ENCODE measurements at regions not wholly inside any gene's neighbourhood (a gene's known extent, or its start where the extent isn't known, plus 50 kb on each side); places are given as distances from the start of the nearest gene placed in this dataset.
A peak's percentile ranks its signal among the peaks of the same experiment; 100 is the strongest.
"Not testable (repeated sequence)": the region's sequence is repeated elsewhere in the genome, so short reads cannot be mapped to it uniquely, and the experiment has no call there.

DNA sequence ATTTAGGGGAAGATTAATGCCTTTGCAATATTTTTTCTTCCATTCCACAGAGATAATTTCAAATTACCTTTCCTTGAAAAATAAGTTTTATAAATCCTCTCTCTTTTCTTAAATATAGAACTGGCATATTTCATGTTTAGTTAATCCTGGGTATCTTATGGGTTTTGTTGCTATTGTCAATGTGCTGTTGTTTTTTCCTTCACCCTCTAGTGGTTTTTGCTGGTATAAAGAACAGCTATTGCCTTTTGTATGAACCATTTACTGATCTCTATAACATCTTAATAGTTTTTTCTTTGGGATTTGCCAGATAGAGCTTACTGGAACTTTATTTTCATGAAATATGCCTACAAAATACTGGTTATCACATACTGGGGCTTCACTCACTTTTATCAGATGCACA, 359.6 kb upstream of the DPPA4 start:
- FAIRE-seq = no peak
- TF ChIP-seq POLR2A (IDR thresholded peaks at IDR 0.05; ENCODE audit: low read depth, low read length) = no peak
- DNase-seq (ENCODE audit: insufficient read length, low spot score) = no peak

DNA sequence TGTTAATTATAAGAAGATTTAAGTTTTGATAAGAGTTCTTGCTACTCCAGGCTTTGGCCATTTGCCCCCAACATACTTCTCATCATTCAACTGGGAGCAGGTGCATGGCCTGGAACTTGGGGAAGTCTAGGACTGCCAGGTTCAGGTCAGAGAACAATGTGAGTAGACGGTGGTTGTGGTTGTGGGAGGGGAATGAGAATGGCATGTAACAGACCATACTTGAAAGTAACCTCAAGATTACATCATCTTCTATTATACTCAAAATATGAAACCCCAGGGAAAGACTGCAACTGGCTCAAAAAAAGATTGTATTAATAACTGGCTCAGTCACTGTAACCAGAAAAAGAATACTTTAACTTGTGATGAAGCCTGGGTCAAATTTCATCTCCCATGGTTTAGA, 364.9 kb upstream of the DPPA4 start:
- DNase-seq (ENCODE audit: insufficient read length, low spot score) (no peak), FAIRE-seq (no peak)
- no peak for TF ChIP-seq POLR2A (IDR thresholded peaks at IDR 0.05; ENCODE audit: low read depth, low read length)

DNA sequence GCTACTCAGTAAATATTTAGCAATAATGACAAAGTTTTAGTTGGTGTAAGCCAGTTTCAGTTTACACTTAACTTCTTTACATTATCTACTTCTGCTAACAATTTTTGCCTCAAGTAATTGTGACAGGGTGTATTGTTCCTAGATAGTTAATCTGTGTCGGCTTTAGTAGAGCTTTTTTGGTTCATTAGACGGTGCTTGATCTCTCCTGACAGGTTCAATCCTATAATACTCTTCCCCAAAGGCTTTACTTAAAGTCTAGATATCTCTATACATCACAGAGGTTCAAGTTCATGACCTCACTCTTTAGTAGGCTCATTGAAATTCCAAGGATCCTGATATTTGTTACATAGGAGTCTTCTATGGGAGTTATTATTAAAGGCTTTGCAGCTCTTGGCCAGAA, 365.6 kb upstream of the DPPA4 start:
- FAIRE-seq = no peak
- no peak for DNase-seq (ENCODE audit: insufficient read length, low spot score)
- no peak for TF ChIP-seq POLR2A (IDR thresholded peaks at IDR 0.05; ENCODE audit: low read depth, low read length)

DNA sequence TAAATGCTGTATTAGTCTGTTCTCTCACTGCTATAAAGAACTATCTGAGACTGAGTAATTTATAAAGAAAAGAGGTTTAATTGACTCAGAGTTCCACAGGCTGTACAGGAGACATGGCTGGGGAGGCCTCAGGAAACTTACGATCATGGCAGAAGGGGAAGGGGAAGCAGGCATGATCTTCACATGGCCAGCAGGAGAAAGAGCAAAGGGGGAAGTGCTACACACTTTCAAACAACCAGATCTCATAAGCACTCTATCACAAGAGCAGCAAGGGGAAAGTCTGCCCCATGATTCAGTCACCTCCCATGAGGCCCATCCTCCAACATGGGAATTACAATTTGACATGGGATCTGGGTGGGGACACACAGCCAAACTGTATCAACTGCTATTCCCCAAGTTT, 367.8 kb upstream of the DPPA4 start:
- DNase-seq (ENCODE audit: insufficient read length, low spot score); FAIRE-seq: not testable (repeated sequence)

DNA sequence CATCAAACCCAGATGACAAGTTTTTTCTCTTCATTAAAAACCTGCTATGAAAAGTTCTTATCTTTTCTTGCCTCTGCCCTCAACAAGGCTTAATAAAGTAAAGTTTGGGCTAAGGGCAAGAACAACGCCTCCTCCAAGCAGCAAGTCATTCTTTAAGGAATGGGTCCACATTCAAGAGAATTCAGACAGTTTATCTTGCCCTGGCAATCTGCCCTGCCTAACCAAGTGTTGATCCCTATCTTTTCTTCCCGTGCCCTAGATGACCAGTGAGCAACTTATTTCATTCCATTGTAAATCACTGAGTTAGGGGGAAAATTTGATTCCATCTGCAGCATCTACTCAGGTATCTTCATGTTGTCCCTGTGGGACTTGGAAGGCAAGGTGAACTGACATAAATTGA, 370.3 kb upstream of the DPPA4 start:
- no peak for FAIRE-seq
- no peak for TF ChIP-seq POLR2A (IDR thresholded peaks at IDR 0.05; ENCODE audit: low read depth, low read length)
- no peak for DNase-seq (ENCODE audit: insufficient read length, low spot score)

DNA sequence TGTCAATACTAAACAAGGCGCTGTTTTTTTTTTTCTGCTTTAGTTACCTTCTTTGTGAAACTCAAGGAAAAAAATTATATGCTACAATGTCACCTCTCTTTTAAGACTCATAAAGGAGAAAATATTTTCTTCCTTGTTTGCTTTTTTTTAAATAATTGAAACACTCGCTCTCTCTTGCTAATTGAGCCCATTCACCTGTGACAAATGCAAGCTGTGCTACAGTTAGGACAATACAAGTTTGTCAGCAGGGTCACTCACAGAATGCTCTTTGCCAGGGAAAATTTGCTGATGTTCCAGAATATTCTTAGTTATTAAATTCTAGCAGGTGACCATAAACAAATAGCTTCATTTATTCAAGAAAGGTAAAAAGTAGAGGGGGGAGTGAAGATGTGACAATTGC, 375.9 kb upstream of the DPPA4 start:
- TF ChIP-seq POLR2A (IDR thresholded peaks at IDR 0.05; ENCODE audit: low read depth, low read length) = no peak
- no peak for DNase-seq (ENCODE audit: insufficient read length, low spot score)
- no peak for FAIRE-seq

DNA sequence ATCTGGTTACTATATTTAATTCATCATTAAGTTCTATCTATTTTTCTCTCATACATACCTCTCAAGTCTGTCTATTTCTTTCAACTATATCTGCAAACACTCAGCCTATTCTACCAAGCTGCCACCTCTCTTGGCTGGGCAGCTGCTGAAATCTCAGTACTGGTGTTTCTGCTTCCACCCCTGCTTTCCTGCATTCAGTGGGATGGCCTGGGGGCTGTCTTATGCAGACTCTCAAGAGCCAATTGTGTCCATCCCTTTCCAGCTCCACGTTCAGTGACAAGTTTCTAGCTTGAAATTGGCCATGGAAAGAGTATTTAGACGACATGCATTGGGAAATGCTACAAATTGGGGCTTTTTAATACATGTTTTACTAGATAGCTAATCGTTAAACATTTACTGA, 378.4 kb upstream of the DPPA4 start:
- FAIRE-seq (no peak), DNase-seq (ENCODE audit: insufficient read length, low spot score) (no peak)
- no peak for TF ChIP-seq POLR2A (IDR thresholded peaks at IDR 0.05; ENCODE audit: low read depth, low read length)

DNA sequence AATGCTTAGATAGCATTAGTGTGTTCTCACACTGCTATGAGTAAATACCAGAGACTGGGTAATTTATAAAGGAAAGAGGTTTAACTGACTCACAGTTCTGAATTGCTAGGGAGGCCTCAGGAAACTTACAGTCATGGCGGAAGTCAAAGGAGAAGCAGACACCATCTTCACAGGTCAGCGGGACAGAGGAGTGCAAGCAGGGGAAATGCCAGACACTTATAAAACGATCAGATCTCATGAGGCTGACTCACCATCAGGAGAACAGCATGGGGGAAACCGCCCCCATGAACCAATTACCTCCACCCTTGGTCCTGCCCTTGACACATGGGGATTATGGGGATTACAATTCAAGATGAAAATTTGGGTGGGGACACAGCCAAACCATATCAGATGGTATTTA, 381.5 kb upstream of the DPPA4 start:
- FAIRE-seq (no peak), DNase-seq (ENCODE audit: insufficient read length, low spot score) (no peak)
- TF ChIP-seq POLR2A (IDR thresholded peaks at IDR 0.05; ENCODE audit: low read depth, low read length) = no peak

DNA sequence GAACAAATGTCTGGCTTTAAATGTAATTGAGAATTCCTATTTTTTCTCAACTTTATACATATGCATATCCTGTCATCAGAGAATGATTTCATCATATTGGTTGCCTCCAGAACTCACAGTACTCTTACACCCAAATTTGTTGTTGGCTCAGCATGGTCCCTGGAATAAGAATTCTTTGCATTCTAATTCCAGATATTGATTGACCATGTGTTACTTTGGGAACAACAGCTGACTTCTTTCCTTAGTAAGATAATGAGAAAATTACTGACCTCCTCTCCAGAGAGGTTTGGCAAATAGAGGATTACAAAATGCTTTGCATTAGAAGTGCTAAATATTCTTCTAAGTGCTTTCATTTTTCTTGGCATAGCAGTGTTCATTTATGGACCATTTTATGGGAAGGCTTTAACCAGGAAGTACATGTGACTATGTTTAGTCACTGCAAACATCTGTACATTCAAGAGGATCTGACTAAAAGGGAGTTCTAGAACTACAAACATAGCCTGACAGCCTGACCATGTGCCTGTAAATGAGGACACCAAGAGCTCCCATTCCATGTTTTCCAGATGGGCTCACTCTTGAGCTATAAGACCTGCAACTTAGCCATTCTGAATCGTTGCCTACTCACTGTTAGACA, 391.6 kb upstream of the DPPA4 start:
- no peak for TF ChIP-seq POLR2A (IDR thresholded peaks at IDR 0.05; ENCODE audit: low read depth, low read length)
- DNase-seq (ENCODE audit: insufficient read length, low spot score) (no peak), FAIRE-seq (no peak)

DNA sequence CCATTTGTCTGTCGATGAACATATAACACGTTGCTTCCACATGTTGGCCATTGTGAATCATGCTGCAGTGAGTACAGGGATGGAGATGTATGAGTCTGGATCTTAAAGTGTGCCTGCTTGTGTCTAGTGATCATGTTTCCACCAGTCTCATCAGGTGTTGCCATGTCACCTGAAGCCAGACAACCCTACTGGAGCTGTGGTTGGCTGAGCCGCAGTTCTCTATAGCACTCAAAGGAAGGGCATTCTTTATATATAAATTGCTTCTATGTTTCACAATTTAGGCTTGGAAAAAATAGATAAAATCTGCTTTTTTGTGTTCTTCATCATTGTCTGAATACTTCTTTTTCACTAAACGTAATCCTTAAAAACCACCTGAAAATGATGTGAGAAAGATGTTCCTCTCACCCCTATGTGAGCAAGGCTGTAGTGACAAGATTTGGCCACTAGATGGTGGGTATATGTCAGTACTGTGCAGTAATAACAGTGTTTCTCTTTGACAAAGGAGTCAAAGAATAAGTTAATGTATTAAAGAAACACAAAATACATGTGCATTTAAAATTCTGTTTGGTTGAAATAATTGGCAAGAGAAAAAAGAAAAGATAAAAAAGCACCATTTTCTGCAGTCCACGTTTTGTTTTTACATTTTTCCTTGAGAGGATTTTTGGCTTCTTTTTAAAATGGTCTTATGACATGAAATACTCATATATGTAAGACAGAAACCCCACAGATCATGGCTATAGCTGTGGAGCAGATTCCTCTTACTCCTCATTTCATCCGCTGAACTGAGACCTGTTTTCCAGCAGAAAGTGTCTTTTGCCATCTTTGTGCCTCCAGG, 394.5 kb upstream of the DPPA4 start:
- TF ChIP-seq POLR2A (IDR thresholded peaks at IDR 0.05; ENCODE audit: low read depth, low read length) = no peak
- FAIRE-seq (peak; percentile 95), DNase-seq (ENCODE audit: insufficient read length, low spot score) (peak; percentile 2)

DNA sequence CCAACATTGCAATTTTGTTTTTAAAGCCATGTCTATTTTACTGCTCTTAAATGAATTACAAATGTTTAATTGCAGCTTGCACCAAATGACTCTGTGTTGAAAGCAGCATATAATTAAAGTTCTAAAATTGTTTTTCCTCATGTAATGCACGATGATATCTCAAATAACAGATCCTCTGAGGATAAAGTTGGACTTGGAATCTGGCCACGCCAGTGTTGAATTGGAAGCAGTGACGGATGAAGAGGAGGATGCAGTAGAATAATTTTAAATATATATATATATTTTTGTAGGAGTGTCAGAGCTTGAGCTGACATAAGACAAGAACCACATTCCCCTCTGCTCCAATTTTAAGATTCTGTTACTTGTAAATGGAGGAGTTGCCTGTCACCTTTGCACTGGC, 406.6 kb upstream of the DPPA4 start:
- TF ChIP-seq POLR2A (IDR thresholded peaks at IDR 0.05; ENCODE audit: low read depth, low read length) = no peak
- FAIRE-seq (no peak), DNase-seq (ENCODE audit: insufficient read length, low spot score) (no peak)

DNA sequence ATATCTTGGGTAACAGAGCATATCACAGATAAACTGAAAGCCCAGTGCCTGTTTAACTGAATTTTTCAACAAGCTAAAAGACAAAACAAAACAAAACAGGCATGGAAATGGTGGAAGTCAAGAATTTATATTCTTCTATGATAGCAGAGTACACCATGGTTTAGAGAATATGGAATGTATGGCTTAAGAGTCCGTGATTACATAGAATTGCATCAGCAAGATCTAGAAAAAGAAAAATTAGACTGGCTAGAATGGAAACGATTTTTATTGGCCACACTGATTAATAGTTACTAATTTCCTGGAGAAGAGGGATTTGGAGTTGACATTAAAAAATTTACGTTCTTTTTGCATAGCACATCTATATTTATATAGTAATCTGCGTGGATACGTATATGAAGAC, 435.2 kb upstream of the DPPA4 start:
- TF ChIP-seq POLR2A (IDR thresholded peaks at IDR 0.05; ENCODE audit: low read depth, low read length) = no peak
- FAIRE-seq (no peak), DNase-seq (ENCODE audit: insufficient read length, low spot score) (no peak)

DNA sequence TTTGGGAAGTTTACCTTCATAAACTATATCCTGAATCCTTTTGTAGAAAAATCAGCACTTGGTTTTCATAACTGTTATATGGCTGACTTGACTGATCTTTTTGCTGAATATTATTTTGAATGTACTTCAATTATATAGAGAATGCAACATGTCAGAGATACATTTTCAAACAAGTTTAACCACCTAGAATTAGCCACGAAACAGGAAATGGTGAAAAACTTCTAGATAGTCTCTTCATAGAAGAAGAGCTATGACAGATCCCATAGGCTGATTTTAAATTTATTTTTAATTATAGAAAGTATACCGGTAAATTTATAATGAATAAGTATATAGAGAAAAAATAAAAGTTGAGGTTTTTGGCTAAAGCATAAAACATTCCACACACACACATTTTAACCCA, 436.8 kb upstream of the DPPA4 start:
- DNase-seq (ENCODE audit: insufficient read length, low spot score) = no peak
- TF ChIP-seq POLR2A (IDR thresholded peaks at IDR 0.05; ENCODE audit: low read depth, low read length) = no peak
- FAIRE-seq = no peak

DNA sequence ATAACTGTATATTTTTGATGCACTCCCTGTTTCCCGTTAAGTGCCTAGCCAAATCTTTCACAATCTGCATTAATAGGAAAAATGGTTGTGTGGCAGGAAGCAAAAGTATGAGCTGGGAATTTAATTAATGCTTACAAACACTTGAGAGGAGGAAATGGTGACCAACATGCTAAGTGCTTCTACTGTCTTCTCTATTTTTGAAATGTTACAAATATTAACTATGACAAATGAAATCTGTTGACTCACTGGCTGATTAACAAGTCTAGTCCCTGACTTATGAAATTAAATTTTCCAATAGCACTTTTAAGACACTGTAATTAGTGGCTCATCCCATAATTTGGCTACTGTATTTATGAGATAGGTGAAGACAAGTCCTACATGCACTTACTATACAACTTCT, 446.9 kb upstream of the DPPA4 start:
- DNase-seq (ENCODE audit: insufficient read length, low spot score) = no peak
- no peak for FAIRE-seq
- TF ChIP-seq POLR2A (IDR thresholded peaks at IDR 0.05; ENCODE audit: low read depth, low read length) = no peak

Measured in H54 (cell line).